NT2/D1 (cell line): ENCODE measurements at regions not wholly inside any gene's neighbourhood (a gene's known extent, or its start where the extent isn't known, plus 50 kb on each side); places are given as distances from the start of the nearest gene placed in this dataset.

ENCODE experiments used
- YY1 ChIP-seq: IDR thresholded peaks from 2 replicates; pipeline ENCODE4 v1.6.1; 2011; ENCODE audit not compliant: insufficient read length, insufficient read depth
- ZNF274 ChIP-seq: IDR thresholded peaks from 2 replicates; pipeline ENCODE4 v1.6.1; 2011; ENCODE audit warnings: mild to moderate bottlenecking, low read depth, low read length

- TF ChIP-seq ZNF274 (no peak), YY1 (no peak)
Observed at GRCh38 chr5:167012123-167013034, 1279.1 kb upstream of the WWC1 start.
